ENCODE measurements at regions not wholly inside any gene's neighbourhood (a gene's known extent, or its start where the extent isn't known, plus 50 kb on each side); places are given as distances from the start of the nearest gene placed in this dataset.

- no peak for TF ChIP-seq CTCF (IDR thresholded peaks at IDR 0.05)
- no peak for TF ChIP-seq POLR2A (IDR thresholded peaks at IDR 0.05)
Measured at GRCh38 chr1:56315293-56315942, 263.9 kb downstream of the PLPP3 start.

All from lower leg skin (tissue), 3 donors.